NT2/D1 (cell line): ENCODE measurements at regions not wholly inside any gene's neighbourhood (a gene's known extent, or its start where the extent isn't known, plus 50 kb on each side); places are given as distances from the start of the nearest gene placed in this dataset.
"Not testable (repeated sequence)": the region's sequence is repeated elsewhere in the genome, so short reads cannot be mapped to it uniquely, and the experiment has no call there.

Source experiments
- YY1 ChIP-seq: IDR thresholded peaks from 2 replicates; pipeline ENCODE4 v1.6.1; 2011; ENCODE audit not compliant: insufficient read length, insufficient read depth
- ZNF274 ChIP-seq: IDR thresholded peaks from 2 replicates; pipeline ENCODE4 v1.6.1; 2011; ENCODE audit warnings: mild to moderate bottlenecking, low read depth, low read length

DNA sequence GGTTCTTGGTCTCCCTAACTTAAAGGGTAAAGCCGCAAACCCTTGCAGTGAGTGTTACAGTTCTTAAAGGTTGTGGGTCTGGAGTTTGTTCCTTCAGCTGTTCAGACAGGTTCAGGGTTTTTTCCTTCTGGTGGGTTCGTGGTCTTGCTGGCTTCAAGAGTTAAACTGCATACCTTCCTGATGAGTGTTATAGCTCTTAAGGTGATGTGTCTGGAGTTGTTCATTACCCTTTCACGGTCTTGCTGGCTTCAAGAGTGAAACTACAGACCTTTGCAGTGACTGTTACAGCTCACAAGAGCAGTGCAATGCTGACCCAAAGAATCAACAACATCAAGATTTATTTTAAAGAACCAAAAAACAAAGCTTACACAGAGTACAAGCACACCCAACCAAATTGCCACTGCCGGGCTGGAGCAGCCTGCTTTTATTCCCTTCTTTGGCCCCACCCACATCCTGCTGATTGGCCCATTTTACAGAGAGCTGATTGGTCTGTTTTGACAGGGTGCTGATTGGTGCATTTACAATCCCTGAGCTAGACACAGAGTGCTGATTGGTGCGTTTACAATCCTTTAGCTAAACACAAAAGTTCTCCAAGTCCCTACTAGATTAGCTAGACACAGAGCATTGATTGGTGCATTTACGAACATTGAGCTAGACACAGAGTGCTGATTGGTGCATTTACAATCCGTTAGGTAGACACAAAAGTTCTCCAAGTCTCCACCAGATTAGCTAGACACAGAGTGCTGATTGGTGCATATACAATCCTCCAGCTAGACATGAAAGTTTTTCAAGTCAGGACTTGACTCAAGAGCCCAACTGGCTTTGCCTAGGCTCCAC is 121.2 kb upstream of the TMEM170B start:
- not testable (repeated sequence) for TF ChIP-seq ZNF274, YY1
